ENCODE measurements at regions not wholly inside any gene's neighbourhood (a gene's known extent, or its start where the extent isn't known, plus 50 kb on each side); places are given as distances from the start of the nearest gene placed in this dataset.
"Not testable (repeated sequence)": the region's sequence is repeated elsewhere in the genome, so short reads cannot be mapped to it uniquely, and the experiment has no call there.

DNA sequence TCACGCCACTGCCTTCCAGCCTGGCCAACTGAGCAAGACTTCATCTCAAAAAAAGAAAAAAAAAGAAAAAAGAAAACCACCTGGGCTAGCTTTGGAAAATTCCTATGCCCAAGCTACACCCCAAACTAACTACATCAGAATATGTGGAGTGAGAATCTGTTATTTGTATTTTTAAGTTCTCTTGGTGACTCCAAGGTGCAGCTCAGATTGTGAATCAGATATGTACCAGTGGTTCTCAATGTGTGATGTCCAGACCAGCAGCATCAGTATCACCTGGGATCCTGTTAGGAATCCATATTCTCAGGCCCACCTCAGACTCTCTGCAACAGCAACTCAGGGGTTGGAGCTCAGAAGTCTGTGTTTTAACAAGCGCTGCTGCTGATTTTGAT lies 376.8 kb downstream of the EDEM1 start:
- no peak for DNase-seq

- no peak for DNase-seq
These were observed 377.5 kb downstream of the EDEM1 start for GRCh38 chr3:5565026-5565425.

DNA sequence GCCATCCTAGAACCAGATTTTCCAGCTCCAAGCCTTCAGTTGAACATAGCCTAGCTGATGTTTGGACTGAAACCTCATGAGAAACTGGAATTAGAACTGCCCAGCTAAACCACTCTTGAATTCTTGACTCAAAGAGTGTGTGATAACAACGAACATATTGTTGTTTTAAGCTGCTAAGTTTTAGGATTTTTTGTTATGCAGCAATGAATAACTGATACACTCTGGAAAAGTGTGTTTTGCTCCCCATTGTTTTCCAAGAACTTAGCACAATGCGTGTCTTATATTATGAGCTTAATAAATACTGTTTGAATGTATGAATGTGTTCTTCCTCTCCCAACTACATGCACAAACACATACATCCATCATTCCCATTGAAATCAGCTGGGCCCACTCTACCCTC lies 379.6 kb downstream of the EDEM1 start:
- no peak for DNase-seq

- DNase-seq = no peak
These were observed 380.9 kb downstream of the EDEM1 start for GRCh38 chr3:5568451-5568850.

GRCh38 chr3:5569152-5569551 lies 381.6 kb downstream of the EDEM1 start:
- no peak for DNase-seq

GRCh38 chr3:5572168-5572567 lies 384.7 kb downstream of the EDEM1 start:
- DNase-seq = peak; percentile 49

DNA sequence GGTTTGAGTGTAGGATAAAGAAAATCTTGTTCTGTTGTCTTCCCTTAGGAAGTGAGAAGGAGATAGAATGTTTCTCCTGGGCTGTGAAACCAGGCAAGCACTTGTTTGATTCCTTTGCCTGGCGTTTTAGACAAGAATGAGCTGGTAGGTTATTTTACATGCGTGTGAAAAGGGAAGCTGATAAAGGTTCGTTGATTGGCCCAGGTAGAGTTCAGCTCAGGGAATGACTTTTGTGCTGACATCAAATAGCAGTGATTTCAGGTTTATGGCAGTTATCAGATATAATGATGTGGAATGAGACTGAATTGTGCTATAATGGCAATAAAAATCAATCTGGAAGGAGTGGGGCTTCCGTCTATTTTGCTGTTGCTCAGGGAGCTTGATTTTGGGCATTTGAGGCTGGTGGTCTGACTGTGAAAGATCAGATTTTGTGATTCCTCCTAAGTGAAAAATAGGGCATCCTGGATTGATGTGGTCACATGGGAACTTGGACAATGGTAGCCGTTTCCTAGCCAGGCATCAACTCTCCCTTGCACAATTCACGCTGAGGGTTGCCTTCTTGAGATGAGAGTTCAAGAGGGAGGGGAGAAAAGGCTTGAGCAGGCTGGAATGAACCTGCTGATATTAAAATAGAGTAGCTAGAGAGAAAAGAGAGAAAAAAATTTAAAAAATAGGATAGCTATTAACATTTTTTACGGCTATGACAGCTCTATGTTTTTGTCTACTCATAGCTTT lies 388.9 kb downstream of the EDEM1 start:
- no peak for DNase-seq

DNA sequence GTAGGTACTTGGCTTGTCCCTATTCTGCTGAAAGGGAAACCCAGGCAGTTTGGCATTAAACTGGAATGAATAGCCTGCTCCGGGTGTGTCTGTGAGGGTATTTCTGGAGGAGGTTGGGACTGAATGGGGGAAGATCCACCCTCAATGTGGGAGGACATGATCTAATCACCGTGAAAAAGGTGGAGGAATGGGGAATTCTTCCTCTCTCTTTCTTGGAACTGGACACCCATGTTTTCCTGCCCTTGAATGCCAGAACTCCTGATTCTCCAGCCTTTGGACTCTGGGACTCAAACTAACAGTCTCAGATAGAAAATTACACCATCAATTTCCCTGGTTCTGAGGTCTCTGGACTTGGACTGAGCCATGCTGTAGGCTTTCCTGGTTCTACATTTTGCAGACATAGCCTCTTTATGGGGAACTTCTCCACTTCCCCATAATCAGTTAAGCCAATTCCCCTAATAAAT lies 391.7 kb downstream of the EDEM1 start:
- DNase-seq = no peak

GRCh38 chr3:5579946-5580345 lies 392.4 kb downstream of the EDEM1 start:
- DNase-seq = no peak

- DNase-seq = no peak
These were observed 393.3 kb downstream of the EDEM1 start for GRCh38 chr3:5580826-5581225.

DNA sequence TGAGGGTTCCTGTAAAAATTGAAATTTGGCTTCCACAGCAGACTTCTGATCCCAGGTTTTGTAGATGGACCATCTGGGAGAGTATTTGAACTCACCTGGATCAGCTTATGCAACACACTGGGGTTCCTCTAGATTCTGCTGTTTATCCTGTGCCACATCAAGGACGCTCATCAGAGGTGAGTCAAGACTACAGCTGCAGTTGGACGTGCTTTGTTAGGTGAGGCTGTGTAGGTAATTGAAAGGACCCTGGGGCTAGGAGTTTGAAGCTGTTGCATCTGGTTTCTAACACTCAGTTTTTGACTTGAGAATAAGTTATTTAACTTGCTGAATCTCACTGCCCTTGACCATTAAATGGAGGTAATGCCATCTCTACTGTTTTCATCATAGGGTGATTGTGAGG lies 394.2 kb downstream of the EDEM1 start:
- DNase-seq = no peak

- no peak for DNase-seq
These were observed 396.4 kb downstream of the EDEM1 start for GRCh38 chr3:5583920-5584319.

DNA sequence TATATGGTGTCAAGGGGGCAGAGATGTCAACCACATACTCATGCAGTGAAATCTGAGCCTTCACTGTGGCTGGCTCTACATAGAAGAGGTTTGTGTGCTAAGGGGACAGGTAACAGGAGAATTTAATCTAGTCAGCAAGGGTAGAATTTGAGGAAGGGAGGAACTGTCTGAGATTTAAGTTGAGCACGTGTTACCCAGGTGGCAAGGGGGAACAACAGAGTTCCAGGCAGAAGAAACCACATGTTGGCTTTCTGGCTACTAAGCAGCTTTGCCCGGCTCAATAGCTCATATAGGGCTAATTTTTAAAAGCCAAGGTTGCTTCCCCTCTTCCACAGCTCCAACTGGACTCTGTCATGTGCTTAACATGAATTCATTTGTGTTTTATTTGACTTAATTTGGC lies 397.6 kb downstream of the EDEM1 start:
- no peak for DNase-seq

DNA sequence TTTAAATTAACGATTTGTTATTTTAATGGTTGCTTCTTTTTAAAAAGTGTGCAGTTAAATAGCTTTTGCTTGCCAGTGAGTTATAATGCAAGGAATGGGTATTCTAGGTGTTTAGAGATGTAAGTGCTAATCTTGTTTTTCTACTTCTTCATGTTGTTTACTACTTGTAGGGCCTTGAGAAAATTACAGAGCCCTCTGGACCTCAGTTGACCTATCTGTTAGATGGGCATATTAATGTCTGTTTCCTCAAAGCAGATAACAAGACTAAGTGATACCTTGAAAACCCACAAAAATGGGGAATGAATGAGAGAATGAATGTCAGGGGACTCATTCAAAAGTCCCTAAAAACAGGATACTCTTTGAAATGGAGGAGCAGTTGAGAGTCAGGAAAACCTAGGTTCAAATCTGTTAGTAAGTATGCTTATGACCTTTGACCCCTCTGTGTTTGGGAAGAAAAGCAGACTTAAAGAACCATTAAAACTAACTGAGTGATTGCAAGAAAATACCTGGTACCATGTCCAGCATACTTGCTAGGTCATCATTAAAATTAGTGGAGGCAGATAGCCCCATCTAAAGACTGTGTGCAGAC lies 419.5 kb downstream of the EDEM1 start:
- no peak for DNase-seq

DNA sequence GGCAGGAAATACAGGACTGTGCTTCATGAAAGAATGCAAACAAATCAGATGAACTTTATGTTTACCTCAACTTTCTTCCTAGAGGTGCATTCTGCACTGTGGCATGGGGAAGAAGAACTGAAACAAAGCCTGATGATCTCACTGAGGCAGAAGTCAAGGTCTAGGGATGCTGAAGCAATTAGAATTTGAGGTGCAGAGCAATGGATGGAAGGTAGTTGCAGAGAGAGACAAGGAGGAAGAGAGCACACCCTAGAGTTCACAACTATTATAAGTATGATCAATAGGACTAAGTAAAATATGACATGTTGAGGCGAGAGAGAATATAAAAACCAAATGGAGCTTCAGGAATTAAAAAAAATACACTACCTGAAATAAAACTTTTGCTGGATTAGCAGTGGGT lies 420.1 kb downstream of the EDEM1 start:
- no peak for DNase-seq

- DNase-seq = not testable (repeated sequence)
These were observed 421.5 kb downstream of the EDEM1 start for GRCh38 chr3:5608971-5609370.

- DNase-seq = peak; percentile 28
These were observed 426.1 kb downstream of the EDEM1 start for GRCh38 chr3:5613599-5613998.

GRCh38 chr3:5616873-5617272 lies 429.4 kb downstream of the EDEM1 start:
- DNase-seq = no peak

- DNase-seq = no peak
These were observed 430.7 kb downstream of the EDEM1 start for GRCh38 chr3:5618170-5618569.

DNA sequence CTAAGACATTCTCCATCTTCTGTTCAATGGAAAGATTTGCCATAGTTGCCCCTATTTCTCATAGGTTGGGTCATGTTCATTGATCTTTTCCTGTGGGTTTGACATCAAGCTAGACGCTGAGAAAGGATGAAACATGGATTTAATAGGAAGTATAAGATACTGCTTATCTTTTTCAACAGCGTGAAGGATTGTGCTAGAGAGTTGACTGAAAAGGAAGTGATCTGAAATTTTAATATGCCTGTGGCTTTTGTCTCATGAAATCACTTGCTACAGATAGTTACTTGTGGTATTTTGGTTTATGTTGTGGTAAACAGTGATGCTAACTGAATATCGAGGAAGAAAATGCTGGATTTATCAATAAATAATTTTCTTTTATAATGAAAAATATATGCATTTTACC lies 442.9 kb downstream of the EDEM1 start:
- DNase-seq = no peak

DNA sequence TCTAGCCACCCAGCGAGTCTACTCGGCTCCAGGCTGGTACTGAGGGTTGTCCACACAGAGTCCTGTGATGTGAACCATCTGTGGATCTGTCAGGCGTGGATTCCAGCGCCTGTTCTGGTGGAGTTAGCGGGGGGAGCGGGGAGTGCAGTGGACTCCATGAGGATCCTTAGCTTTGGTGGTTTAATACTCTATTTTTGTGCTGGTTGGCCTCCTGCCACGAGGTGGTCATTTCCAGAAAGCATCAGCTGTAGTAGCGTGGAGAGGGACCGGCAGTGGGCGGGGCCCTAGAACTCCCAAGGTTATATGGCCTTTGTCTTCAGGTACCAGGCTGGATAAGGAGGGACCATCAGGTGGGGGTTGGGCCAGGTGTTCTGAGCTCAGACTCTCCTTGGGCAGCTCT lies 446.5 kb downstream of the EDEM1 start:
- DNase-seq = no peak

- DNase-seq = no peak
These were observed 446.9 kb downstream of the EDEM1 start for GRCh38 chr3:5634411-5634810.

- DNase-seq = no peak
These were observed 448.2 kb downstream of the EDEM1 start for GRCh38 chr3:5635746-5636145.

DNA sequence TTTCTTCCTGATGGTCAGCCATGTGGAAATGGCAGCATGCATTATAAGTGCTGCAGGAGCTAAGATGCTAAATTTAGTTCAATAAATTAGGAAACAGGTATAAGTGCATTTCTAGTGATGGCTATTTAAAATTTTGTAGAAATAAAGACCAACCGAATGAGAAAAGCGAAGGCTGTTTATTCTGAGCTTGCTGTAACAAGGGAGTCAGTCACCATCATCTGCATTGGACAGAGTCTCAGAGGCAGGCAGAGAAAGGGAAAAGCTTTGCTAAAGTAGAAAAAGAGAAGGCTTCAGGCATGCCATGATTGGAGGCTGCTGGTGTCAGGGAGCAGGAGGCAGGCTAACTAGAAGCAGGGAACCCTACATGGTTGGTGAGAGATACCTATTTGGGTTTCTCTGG lies 451.0 kb downstream of the EDEM1 start:
- no peak for DNase-seq
